Myocyte (in vitro differentiated cells): ENCODE measurements at regions not wholly inside any gene's neighbourhood (a gene's known extent, or its start where the extent isn't known, plus 50 kb on each side); places are given as distances from the start of the nearest gene placed in this dataset.
"Not testable (repeated sequence)": the region's sequence is repeated elsewhere in the genome, so short reads cannot be mapped to it uniquely, and the experiment has no call there.

Source experiments
- DNase-seq: peaks from one replicate; pipeline ENCODE4 v3.0.0-alpha.2; 2012; ENCODE audit warnings: low read depth

DNA sequence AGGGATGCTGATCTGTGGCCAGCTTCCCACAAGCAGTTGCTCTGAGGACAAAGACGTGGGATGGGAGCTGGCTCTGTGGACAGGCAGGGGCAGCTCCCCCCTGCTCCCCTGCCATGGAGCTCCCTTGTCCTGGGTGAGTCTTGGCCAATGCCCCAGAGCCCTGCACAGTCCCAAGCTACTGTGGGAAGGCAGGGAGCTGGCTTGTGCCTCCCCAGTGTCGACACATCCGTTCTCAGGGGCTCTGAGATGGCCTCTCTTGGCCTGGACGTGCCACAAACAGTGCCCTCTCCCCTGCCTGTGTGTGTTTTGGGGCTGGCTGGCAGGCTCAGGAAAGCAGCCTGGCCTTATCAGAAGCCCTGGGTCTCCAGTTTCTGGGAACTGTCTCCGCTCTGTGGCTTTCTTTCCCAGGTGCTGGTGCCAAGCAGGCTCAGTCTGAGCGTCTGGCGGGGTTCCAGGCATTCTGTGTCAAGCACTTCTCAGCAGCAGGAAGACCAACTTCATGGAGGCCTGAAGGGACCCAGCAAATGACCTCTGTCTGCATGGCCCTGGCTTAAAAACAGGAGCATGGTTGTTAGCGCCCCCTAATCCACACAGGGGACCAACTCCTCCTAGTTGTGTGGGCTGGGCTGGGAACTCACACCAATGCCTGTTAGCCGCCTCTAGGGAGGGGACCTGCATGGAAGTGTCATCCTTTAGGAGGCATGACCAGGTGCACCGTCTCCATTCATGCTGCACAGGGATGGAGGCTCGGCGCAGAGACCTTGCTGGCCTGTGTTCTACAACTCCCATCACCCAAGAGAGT, 375.2 kb downstream of the RPS24 start:
- peak; percentile 64 for DNase-seq

DNA sequence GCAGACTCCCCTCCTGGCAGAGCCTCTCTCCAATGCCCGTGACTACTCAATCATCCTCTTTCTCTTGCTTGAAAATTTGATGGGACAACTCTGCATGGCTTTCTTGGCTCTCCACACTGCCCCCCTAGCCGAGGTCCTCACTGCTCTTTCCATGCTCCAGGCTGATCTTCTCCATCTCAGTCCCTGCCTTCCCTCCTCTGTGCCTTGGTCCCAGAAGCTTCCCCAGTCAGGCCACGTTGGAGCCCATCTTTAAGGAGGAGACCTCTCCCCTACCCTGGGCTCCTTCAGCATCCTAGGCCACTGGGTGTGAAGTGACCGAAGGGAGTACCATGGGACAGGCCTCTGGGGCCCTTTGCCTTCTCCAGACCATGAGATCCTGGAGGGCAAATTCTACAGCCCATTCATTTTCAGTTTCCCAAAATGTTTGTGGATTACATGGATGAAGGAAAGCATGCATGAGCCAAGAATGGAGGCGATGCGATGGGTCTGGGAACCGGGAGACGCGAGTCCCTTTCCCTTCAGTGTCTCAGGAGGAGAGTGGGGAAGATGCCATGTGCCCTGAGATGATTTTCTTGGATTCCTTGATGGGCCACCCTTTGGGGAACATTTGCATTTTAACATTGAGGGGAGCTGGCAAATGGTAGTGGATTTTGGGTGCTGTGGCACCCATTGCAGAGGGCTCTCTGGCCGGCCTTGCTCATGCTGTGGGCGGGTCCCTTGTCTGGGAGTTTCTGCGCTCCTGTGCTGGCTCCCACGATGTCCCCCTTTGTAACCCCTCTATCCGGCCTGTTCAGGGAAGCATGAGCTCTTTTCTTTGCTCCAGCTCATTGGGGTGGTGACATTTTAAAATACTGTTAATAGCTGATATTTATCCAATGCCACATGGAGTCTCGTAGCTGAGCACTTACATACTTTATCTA, 376.6 kb downstream of the RPS24 start:
- DNase-seq: no peak

DNA sequence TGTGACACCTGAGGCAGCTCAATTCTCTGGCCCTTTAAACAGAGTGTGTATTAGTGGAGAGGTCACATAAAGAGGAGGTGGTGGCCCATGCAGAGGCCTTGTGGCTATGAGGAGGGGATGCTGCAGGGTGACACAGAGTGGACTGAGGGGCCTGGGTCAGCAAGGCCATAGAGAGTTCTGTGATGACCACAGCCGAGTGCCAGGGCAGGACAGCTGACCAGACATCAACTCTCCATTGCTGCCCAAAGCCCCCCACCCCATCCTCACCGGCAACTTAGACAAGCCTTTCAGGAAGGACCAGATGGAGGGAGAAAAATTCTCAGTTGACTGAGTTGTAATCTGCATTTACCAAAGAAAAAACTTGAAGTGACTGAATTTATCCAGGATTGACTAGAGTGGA, 378.1 kb downstream of the RPS24 start:
- DNase-seq: no peak

DNA sequence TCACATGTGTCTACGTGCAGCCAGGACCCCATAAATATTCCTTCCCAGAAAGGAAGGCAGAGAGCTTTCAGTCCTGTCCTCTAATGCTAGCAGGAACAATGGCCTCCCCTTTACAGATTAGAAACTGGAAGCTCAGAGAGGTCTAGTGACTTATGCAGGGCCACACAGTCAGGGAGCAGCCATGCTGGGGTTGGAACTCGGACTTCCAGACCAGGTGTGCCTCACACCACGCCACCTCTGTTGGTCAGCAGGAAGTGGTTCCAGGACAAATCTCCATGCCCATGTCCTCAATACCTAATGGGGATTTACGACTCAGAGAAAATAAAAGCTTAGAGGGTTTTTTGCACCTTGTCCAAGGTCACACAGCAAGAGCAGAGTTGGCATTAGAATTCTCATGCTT, 378.9 kb downstream of the RPS24 start:
- no peak for DNase-seq

GRCh38 chr10:78413076-78414055, 379.7 kb downstream of the RPS24 start:
- no peak for DNase-seq

DNA sequence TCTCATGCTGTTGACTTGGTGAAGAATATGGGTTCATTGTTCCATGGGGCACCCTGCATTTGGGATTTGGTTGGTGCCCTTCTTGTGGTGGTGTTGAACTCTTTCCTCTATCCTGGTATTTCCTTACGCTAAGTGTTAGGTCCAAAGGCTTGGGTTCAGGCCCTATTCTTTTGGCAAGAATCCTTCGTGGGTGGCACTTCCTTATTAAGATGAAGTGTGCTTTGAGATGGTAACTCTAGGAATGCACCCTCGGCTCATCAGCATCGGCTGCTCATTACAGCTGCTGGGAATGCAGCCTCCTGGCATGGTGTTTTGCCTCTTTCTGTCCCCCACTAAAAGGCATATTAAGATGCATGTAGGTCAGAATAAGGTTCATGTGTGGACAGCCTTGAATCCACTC, 380.7 kb downstream of the RPS24 start:
- no peak for DNase-seq

GRCh38 chr10:78415111-78415510, 381.4 kb downstream of the RPS24 start:
- DNase-seq: no peak

DNA sequence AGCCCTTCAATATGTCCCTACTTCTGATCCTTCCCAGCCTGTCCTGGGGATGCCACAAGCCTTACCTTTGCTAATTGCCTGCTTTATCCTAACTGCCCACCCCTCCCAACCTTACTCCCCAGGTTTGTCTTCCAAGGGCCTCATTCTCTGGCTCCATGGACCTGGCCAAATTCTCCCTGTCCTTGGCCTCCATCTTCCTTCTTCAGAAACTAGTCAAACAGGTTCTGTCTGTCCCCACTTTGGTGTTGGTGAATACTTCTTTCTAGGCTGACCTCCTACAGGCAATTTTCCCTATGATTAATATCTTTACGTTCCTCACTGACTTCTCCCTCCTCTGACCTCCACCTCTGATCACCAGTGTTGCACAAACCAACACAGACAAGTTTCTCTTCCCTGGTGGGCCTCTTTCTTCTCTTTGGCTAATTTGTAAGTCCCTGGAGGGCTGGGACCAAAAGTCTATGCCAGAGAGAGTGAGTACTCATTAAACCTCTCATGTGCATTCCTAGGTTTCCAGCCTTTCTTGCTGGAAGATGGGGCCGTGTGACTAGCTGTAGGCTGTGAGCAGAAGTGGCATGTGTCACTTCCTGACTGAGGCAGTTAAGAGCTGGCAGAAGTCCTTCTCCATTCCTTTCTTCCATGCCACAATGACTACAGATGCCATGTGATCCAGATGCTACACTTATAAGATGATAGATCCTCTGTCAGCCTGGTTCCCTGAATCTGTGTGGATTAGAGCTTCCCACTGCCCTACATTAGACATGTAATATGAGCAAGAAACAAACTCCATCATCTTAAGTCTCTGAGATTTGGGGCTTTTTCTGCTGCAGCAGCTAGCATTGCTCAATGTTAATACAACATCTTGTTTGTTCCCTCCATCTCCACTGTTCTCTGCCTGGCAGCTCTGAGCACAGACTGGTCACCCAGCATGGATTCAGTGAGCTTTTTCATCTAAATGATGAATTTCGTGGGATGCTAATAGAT, 382.7 kb downstream of the RPS24 start:
- DNase-seq: peak; percentile 16

GRCh38 chr10:78417425-78418370, 384.0 kb downstream of the RPS24 start:
- no peak for DNase-seq

DNA sequence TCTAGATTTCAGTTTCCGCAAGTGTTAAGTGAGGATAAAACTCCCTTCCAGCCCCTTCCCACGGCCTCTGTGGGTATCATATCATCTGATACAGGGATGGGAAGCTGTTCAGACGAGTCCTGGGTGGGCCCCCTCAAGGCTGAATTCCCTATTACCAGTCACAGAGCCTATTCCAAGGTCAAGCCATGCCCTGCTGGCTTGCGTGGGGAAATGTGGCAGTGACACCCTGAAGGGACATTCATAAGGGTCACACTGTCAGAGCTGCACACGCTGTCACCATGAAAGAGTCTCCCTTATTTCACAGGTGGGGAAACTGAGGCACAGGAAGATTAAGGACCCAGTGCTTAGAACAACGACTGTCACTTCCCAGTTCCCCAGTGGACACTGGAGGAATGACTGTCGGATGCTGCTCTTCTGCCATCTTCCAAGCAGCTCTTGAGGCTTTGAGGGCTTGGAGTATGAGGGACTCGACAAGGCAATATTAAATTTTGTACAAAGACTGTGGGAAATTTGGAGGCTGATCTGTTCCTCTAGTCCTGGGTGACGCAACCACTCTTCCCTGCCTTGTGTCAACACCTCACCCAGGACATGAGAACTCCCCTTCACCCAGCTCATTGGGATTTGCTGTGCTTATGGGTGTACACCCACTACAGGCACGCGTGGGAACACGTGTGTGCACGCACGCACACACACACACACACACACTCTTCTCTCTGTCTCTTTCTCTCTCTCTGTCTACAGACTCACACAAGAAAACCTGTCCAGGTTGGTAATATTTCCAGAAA, 386.0 kb downstream of the RPS24 start:
- DNase-seq: no peak

- no peak for DNase-seq
Measured at GRCh38 chr10:78420946-78421735, 387.5 kb downstream of the RPS24 start.

DNA sequence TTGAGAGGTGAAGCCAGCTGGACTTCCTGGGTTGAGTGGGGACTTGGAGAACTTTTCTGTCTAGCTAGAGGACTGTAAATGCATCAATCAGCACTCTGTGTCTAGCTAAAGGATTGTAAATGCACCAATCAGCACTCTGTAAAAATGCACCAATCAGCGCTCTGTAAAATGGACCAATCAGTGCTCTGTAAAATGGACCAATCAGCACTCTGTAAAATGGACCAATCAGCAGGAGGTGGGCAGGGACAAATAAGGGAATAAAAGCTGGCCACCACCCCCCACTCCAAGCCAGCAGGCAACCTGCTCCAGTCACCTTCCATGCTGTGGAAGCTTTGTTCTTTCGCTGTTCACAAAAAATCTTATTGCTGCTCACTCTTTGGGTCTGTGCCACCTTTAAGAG, 390.4 kb downstream of the RPS24 start:
- DNase-seq: not testable (repeated sequence)

GRCh38 chr10:78424723-78425122, 391.1 kb downstream of the RPS24 start:
- DNase-seq: no peak

- DNase-seq: no peak
Measured at GRCh38 chr10:78426181-78426580, 392.5 kb downstream of the RPS24 start.

GRCh38 chr10:78427497-78428031, 393.9 kb downstream of the RPS24 start:
- DNase-seq: no peak

DNA sequence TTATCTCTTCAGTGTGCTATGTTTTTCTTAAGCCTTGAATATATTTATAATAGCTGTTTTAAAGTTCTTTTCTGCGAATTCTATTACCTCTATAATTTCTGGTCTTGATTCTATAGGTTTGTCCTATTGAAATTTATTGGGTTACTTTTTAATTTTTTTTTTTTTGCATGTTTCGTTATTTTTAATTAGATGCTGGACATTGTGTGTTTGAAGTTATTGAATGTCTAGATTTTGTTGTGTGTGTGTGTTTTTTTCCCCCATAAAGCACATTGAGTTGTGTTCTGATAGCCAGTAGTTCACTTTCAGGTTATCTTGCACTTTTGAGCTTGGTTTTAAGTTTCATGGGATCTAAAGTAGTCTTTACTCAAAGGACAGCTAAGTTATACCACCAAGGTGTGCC, 394.9 kb downstream of the RPS24 start:
- DNase-seq: no peak

GRCh38 chr10:78429984-78430383, 396.3 kb downstream of the RPS24 start:
- no peak for DNase-seq
